Psoas muscle (tissue), 7 donors: ENCODE measurements at regions not wholly inside any gene's neighbourhood (a gene's known extent, or its start where the extent isn't known, plus 50 kb on each side); places are given as distances from the start of the nearest gene placed in this dataset.
"Not testable (repeated sequence)": the region's sequence is repeated elsewhere in the genome, so short reads cannot be mapped to it uniquely, and the experiment has no call there.

Experiments
- ATAC-seq, 4 donors: fragments of 200-7000 bp; cut with Tn5 transposase; one replicate each; pipeline ENCODE4 v1.9.1; 2020; ENCODE audit warnings: moderate library complexity in 3 of 4, mild to moderate bottlenecking in 2 of 4
- DNase-seq, 2 donors: peaks; one replicate each; pipeline ENCODE4 v3.0.0-alpha.2; 2020
- H3K27ac ChIP-seq: fragments of 200-600 bp; one replicate; pipeline ENCODE4 v1.8.0; 2022
- H3K27me3 ChIP-seq, 3 donors: fragments of 200-600 bp in 1 of 3; one replicate each; pipeline versions ENCODE4 v1.6.1 to v1.8.0; 2013 to 2022; ENCODE audit warnings: low read length in 2 of 3, mild to moderate bottlenecking in 2 of 3, moderate library complexity in 1 of 3; ENCODE audit not compliant: insufficient read depth in 3 of 3
- H3K36me3 ChIP-seq, 2 donors: fragments of 200-600 bp in 1 of 2; one replicate each; pipeline versions ENCODE4 v1.6.1 to v1.8.0; 2013 to 2022; ENCODE audit warnings: low read depth in 1 of 2, mild to moderate bottlenecking in 1 of 2, moderate library complexity in 1 of 2; ENCODE audit not compliant: insufficient read depth in 1 of 2
- H3K4me1 ChIP-seq: fragments of 200-600 bp; one replicate; pipeline ENCODE4 v1.8.0; 2022
- H3K4me3 ChIP-seq: fragments of 200-600 bp; one replicate; pipeline ENCODE4 v1.8.0; 2022; ENCODE audit warnings: mild to moderate bottlenecking
- H3K9me3 ChIP-seq: fragments of 200-600 bp; one replicate; pipeline ENCODE4 v1.8.0; 2022
- CTCF ChIP-seq: fragments of 200-600 bp; IDR thresholded peaks from one replicate; pipeline ENCODE4 v1.8.0; 2022; ENCODE audit warnings: antibody characterized with exemption
- WGBS, 3 donors: extraction: QIAGEN DNeasy Blood & Tissue Kit; methylation state at CpG; one replicate each; pipeline versions ENCODE4 v1.1.6 to v1.1.7; 2013; 5-methylcytosine and 5-hydroxymethylcytosine counted together
- intact Hi-C, 2 donors: fragments of 100-400 bp; cut with DNase I; formaldehyde crosslinking; loops; one replicate each; pipeline versions ENCODE4 v1.11.0 to v1.14.2; 2022
- donor health status: healthy with polysubstance abuse.
- donor health status: DM: no; HTN: no; CAD: no; lungs with moderate emphysema.
- donor health status: Bipolar disorder and iron deficiency.
- donor health status: healthy.
- donor health status: DM: yes; HTN: yes; CAD: no.
- donor health status: DM: no; HTN: no; CAD: no.
- donor health status: DM: yes; HTN: yes; CAD: no.

DNA sequence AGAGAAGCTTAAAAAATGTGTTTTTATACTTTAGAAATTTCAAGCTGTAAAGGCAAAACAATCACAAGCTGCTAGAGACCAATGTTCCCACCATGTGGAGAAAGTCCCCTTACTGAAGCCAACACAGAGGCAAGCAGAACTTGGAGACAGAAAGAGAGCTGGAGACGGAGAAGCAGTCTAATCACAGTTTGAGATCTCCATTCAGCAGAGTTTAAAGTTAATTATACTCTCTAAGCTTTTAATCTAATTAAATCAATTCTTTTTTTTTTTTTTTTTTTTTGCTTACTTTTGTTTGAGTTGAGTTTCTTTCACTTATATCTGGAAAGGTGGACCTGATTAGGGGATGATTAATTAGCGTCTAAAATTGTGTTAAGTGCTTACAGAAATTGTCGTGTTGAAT lies 1534.3 kb downstream of the MAT2B start:
- intact Hi-C loops = no loop called here
- no peaks in the 10 kb centered on the region for H3K9me3 ChIP-seq
- H3K4me3 ChIP-seq = no peak overlapping the region
- DNase-seq = no peak
- H3K36me3 ChIP-seq = no peaks in the 10 kb centered on the region
- H3K27me3 ChIP-seq = no peaks in the 10 kb centered on the region
- no peak for TF ChIP-seq CTCF
- 67 to 70% (median 68%) methylated on average over 3 of the region's 3 CpGs for WGBS, 3 donors
- H3K27ac ChIP-seq = no peak overlapping the region
- no peaks in the 10 kb centered on the region for H3K4me1 ChIP-seq
- no peak for ATAC-seq

DNA sequence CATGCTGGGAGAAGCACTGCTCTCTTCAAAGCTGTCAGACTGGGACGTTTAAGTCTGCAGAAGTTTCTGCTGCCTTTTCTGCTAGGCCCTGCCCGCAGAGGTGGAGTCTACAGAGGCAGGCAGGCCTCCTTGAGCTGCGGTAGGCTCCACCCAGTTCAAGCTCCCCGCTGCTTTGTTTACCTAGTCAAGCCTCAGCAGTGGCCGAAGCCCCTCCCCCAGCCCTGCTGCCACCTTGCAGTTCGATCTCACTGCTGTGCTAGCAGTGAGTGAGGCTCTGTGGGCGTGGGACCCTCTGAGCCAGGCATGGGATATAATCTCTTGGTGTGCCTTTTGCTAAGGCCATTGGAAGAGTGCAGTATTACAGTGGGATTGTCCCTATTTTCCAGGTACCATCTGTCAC lies 1540.5 kb downstream of the MAT2B start:
- not testable (repeated sequence) for ATAC-seq

DNA sequence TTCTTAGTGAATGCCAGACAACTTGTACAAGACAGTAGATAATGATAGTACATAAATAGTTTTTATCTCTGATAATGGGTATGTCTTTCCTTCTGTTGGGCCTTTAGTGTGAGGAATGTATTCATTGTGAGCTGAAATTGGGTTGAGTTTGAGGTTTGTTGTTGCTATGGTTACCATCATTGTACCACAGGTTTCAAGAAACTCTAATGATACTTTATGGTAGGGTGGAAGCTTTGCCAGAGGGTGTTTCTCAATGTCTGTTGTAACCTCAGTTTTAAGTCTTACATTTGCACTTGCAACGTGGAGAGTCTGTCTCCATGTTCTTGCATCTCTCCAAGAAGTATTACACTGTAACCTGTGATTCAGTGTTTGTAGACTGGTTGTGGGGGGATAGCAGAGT lies 1550.1 kb downstream of the MAT2B start:
- no peak overlapping the region for H3K4me3 ChIP-seq
- ATAC-seq (no peak), DNase-seq (no peak)
- 43 to 73% (median 60%) methylated on average over 1 of the region's 1 CpG for WGBS, 3 donors
- TF ChIP-seq CTCF = no peak
- no peaks in the 10 kb centered on the region for H3K27me3 ChIP-seq
- no peak overlapping the region for H3K27ac ChIP-seq
- H3K4me1 ChIP-seq = no peaks in the 10 kb centered on the region
- no peaks in the 10 kb centered on the region for H3K9me3 ChIP-seq
- intact Hi-C loops = no loop called here
- H3K36me3 ChIP-seq = no peaks in the 10 kb centered on the region

More for the DNA sequence above, 1540.5 kb downstream of the MAT2B start:
- H3K9me3 ChIP-seq, intact Hi-C loops, H3K4me1 ChIP-seq, H3K27ac ChIP-seq, H3K27me3 ChIP-seq, DNase-seq, H3K36me3 ChIP-seq, H3K4me3 ChIP-seq: not testable (repeated sequence)
- 78 to 87% (median 84%) methylated on average over 7 of the region's 7 CpGs for WGBS, 3 donors

DNA sequence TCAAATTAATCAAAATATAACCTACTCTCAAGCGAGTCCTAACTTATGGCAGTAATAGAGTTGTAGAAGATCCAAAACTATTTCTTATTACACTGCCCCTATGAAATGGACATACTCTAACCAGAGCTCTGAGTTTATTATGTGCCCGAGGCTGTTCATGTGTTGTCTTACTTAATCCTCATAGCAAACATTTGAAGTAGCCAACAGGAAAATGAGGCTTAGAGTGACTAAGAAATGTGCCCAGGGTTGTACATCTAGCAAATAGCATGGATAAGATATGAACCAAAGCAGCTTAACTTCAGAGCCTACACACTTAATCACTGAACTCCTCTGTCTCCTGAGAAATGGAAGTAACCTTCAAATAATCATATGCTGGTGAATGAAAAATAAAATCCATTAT lies 1551.7 kb downstream of the MAT2B start:
- no peak for TF ChIP-seq CTCF
- intact Hi-C loops = no loop called here
- H3K9me3 ChIP-seq = no peaks in the 10 kb centered on the region
- DNase-seq (no peak), ATAC-seq (no peak)
- no peak overlapping the region for H3K27ac ChIP-seq
- H3K36me3 ChIP-seq = no peaks in the 10 kb centered on the region
- no peak overlapping the region for H3K4me3 ChIP-seq
- 77 to 84% (median 81%) methylated on average over 2 of the region's 2 CpGs for WGBS, 3 donors
- no peaks in the 10 kb centered on the region for H3K4me1 ChIP-seq
- H3K27me3 ChIP-seq = no peaks in the 10 kb centered on the region

DNA sequence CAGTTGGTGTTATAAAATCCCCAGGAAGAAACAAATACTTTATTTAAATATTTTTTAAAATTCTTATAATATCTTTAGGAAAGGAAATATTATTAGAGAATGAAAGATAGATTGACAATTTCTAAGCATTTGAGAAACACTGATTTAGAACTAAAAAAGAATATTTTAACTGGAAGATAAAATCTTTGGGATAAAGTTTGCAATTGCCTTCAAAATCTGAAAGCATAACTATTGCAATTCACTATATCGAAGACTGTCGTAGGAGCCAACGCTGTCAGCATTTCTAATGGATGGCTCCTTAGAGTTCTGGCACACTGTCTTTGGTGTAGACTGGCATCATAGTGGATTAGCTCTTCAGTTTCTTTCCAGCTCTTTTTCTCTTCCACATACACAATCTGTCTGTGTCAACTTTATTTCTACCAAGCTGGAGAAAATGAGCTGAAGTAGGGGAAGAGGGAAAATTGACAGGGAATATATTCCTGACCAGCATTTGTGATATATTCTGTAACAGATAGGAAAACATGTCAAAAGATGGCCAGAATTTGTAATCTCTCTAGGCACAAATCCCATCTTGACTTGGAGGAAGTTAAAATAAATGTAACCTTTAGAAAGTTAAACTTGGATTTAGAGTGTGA lies 1561.4 kb downstream of the MAT2B start:
- no peak overlapping the region for H3K4me3 ChIP-seq
- WGBS, 3 donors = 89 to 92% (median 92%) methylated on average over 3 of the region's 3 CpGs
- H3K27me3 ChIP-seq = no peaks in the 10 kb centered on the region
- H3K27ac ChIP-seq = no peak overlapping the region
- no peaks in the 10 kb centered on the region for H3K4me1 ChIP-seq
- DNase-seq (no peak), ATAC-seq (no peak)
- no peaks in the 10 kb centered on the region for H3K9me3 ChIP-seq
- TF ChIP-seq CTCF = no peak
- H3K36me3 ChIP-seq = no peaks in the 10 kb centered on the region
- intact Hi-C loops = no loop called here
